Activated CD8-positive, alpha-beta T cell treated with anti-CD3 and anti-CD28 coated beads for 36 hours (primary cell): ENCODE measurements at regions not wholly inside any gene's neighbourhood (a gene's known extent, or its start where the extent isn't known, plus 50 kb on each side); places are given as distances from the start of the nearest gene placed in this dataset.

Experiments
- ATAC-seq: fragments of 200-7000 bp; cut with Tn5 transposase; one replicate; pipeline ENCODE4 v1.10.0; 2021; ENCODE audit warnings: mild to moderate bottlenecking, moderate library complexity
- CTCF ChIA-PET: fragments of 350-600 bp; sonication (Branson Sonifier 250); formaldehyde crosslinking; loops from one replicate; lab custom pipeline; 2021; ENCODE audit warnings: antibody characterized with exemption; lab: Charles Lee
- POLR2A ChIA-PET: fragments of 350-600 bp; sonication (Branson Sonifier 250); formaldehyde crosslinking; loops from one replicate; lab custom pipeline; 2021; ENCODE audit warnings: antibody characterized with exemption; lab: Charles Lee
- DNase-seq: peaks from one replicate; pipeline ENCODE4 v3.0.0-alpha.2; 2020
- H3K27ac Mint-ChIP-seq: one replicate; pipeline ENCODE4 v1.8.0; 2021; ENCODE audit warnings: mild to moderate bottlenecking, mixed read lengths
- H3K27me3 Mint-ChIP-seq: one replicate; pipeline ENCODE4 v1.8.0; 2021; ENCODE audit warnings: mixed read lengths
- H3K36me3 Mint-ChIP-seq: one replicate; pipeline ENCODE4 v1.8.0; 2021; ENCODE audit warnings: low read depth, mixed read lengths
- H3K4me1 Mint-ChIP-seq: one replicate; pipeline ENCODE4 v1.8.0; 2021; ENCODE audit warnings: low read depth, mixed read lengths
- H3K4me3 Mint-ChIP-seq: one replicate; pipeline ENCODE4 v1.8.0; 2021; ENCODE audit warnings: mild to moderate bottlenecking, moderate library complexity, mixed read lengths
- H3K9me3 Mint-ChIP-seq: one replicate; pipeline ENCODE4 v1.8.0; 2021; ENCODE audit warnings: mixed read lengths
- CTCF ChIP-seq: fragments of 200-600 bp; IDR thresholded peaks from one replicate; pipeline ENCODE4 v1.8.0; 2022; ENCODE audit warnings: antibody characterized with exemption, mild to moderate bottlenecking
- intact Hi-C: fragments of 100-400 bp; cut with micrococcal nuclease; formaldehyde crosslinking; loops from one replicate; pipeline ENCODE4 v1.10.0; 2022

GRCh38 chr9:107751567-107752210 lies 262.1 kb upstream of the KLF4 start:
- DNase-seq: no peak
- POLR2A ChIA-PET: no interaction called here
- ATAC-seq: no peak
- Mint-ChIP-seq H3K36me3 (no peaks in the 10 kb centered on the region), H3K4me1 (no peaks in the 10 kb centered on the region), H3K9me3 (no peaks in the 10 kb centered on the region), H3K27me3 (no peaks in the 10 kb centered on the region), H3K27ac (no peak overlapping the region), H3K4me3 (no peak overlapping the region)
- intact Hi-C loops: no loop called here
- no peak for TF ChIP-seq CTCF
- CTCF ChIA-PET: no interaction called here

GRCh38 chr9:107750741-107751566 lies 261.4 kb upstream of the KLF4 start:
- no peaks in the 10 kb centered on the region for H3K36me3 Mint-ChIP-seq
- no peak for TF ChIP-seq CTCF
- POLR2A ChIA-PET: no interaction called here
- DNase-seq: no peak
- H3K4me1 Mint-ChIP-seq: no peaks in the 10 kb centered on the region
- intact Hi-C loops: no loop called here
- CTCF ChIA-PET: no interaction called here
- H3K27ac Mint-ChIP-seq: no peak overlapping the region
- ATAC-seq: no peak
- H3K27me3 Mint-ChIP-seq: no peaks in the 10 kb centered on the region
- no peaks in the 10 kb centered on the region for H3K9me3 Mint-ChIP-seq
- no peak overlapping the region for H3K4me3 Mint-ChIP-seq

GRCh38 chr9:107749787-107750444 lies 260.3 kb upstream of the KLF4 start:
- no peak for TF ChIP-seq CTCF
- DNase-seq (no peak), ATAC-seq (no peak)
- H3K27me3 Mint-ChIP-seq: no peaks in the 10 kb centered on the region
- H3K9me3 Mint-ChIP-seq: no peaks in the 10 kb centered on the region
- H3K4me3 Mint-ChIP-seq: no peak overlapping the region
- intact Hi-C loops: no loop called here
- CTCF ChIA-PET: no interaction called here
- H3K27ac Mint-ChIP-seq: no peak overlapping the region
- no peaks in the 10 kb centered on the region for H3K36me3 Mint-ChIP-seq
- POLR2A ChIA-PET: no interaction called here
- H3K4me1 Mint-ChIP-seq: no peaks in the 10 kb centered on the region

GRCh38 chr9:107744873-107745272 lies 255.3 kb upstream of the KLF4 start:
- TF ChIP-seq CTCF: no peak
- H3K36me3 Mint-ChIP-seq: no peaks in the 10 kb centered on the region
- H3K27me3 Mint-ChIP-seq: no peaks in the 10 kb centered on the region
- intact Hi-C loops: no loop called here
- H3K27ac Mint-ChIP-seq: no peak overlapping the region
- ChIA-PET POLR2A (no interaction called here), CTCF (no interaction called here)
- DNase-seq (no peak), ATAC-seq (no peak)
- H3K4me1 Mint-ChIP-seq: no peaks in the 10 kb centered on the region
- H3K9me3 Mint-ChIP-seq: no peaks in the 10 kb centered on the region
- no peak overlapping the region for H3K4me3 Mint-ChIP-seq
